H9 (cell line): ENCODE measurements at regions not wholly inside any gene's neighbourhood (a gene's known extent, or its start where the extent isn't known, plus 50 kb on each side); places are given as distances from the start of the nearest gene placed in this dataset.

ENCODE experiments used
- DNase-seq: peaks from one replicate; pipeline ENCODE4 v3.0.0-alpha.2; 2017
- H2AFZ ChIP-seq: one replicate; pipeline ENCODE4 v1.6.1; 2013; ENCODE audit warnings: mild to moderate bottlenecking, low read length, control low read depth, moderate library complexity
- H2AK5ac ChIP-seq: 2 replicates; pipeline ENCODE4 v1.6.1; 2013; ENCODE audit warnings: low read length, control low read depth, mixed read lengths; ENCODE audit not compliant: insufficient read length
- H2BK120ac ChIP-seq: one replicate; pipeline ENCODE4 v1.6.1; 2013; ENCODE audit warnings: low read depth, mild to moderate bottlenecking, low read length, control low read depth, inconsistent platforms; ENCODE audit not compliant: poor library complexity, severe bottlenecking
- H2BK12ac ChIP-seq: 2 replicates; pipeline ENCODE4 v1.6.1; 2013; ENCODE audit warnings: low read length, control low read depth, mixed read lengths, low read depth; ENCODE audit not compliant: insufficient read length
- H2BK15ac ChIP-seq: 2 replicates; pipeline ENCODE4 v1.6.1; 2013; ENCODE audit warnings: low read depth, low read length, control low read depth
- H2BK20ac ChIP-seq: one replicate; pipeline ENCODE4 v1.6.1; 2013; ENCODE audit warnings: low read depth, mild to moderate bottlenecking, low read length, control low read depth, inconsistent platforms; ENCODE audit not compliant: poor library complexity, severe bottlenecking
- H2BK5ac ChIP-seq: 2 replicates; pipeline ENCODE4 v1.6.1; 2013; ENCODE audit warnings: low read length, control low read depth, mixed read lengths; ENCODE audit not compliant: insufficient read length
- H3K14ac ChIP-seq: 2 replicates; pipeline ENCODE4 v1.6.1; 2013; ENCODE audit warnings: low read length, control low read depth; ENCODE audit not compliant: insufficient read depth
- H3K18ac ChIP-seq: 2 replicates; pipeline ENCODE4 v1.6.1; 2013; ENCODE audit warnings: low read depth, mild to moderate bottlenecking, mixed read lengths, low read length, control low read depth; ENCODE audit not compliant: insufficient read length
- H3K23ac ChIP-seq: 2 replicates; pipeline ENCODE4 v1.6.1; 2013; ENCODE audit warnings: low read length, control low read depth, mixed read lengths, low read depth; ENCODE audit not compliant: insufficient read length
- H3K23me2 ChIP-seq: 2 replicates; pipeline ENCODE4 v1.6.1; 2013; ENCODE audit warnings: low read depth, mild to moderate bottlenecking, mixed read lengths, low read length, control low read depth; ENCODE audit not compliant: insufficient read length, poor library complexity, severe bottlenecking
- H3K27ac ChIP-seq: 2 replicates; pipeline ENCODE4 v1.5.1; 2013; ENCODE audit warnings: low read length, control low read depth, mixed read lengths, low read depth; ENCODE audit not compliant: insufficient read length
- H3K27me3 ChIP-seq: 2 replicates; pipeline ENCODE4 v1.6.1; 2013; ENCODE audit warnings: low read length, control low read depth, inconsistent platforms; ENCODE audit not compliant: insufficient read depth
- H3K4ac ChIP-seq: 2 replicates; pipeline ENCODE4 v1.6.1; 2013; ENCODE audit warnings: low read depth, mild to moderate bottlenecking, control low read depth, inconsistent platforms, low read length, moderate library complexity
- H3K4me1 ChIP-seq: 2 replicates; pipeline ENCODE4 v1.6.1; 2013; ENCODE audit warnings: low read length, control low read depth, inconsistent platforms; ENCODE audit not compliant: insufficient read depth
- H3K4me2 ChIP-seq: 2 replicates; pipeline ENCODE4 v1.6.1; 2013; ENCODE audit warnings: low read length, control low read depth, mixed read lengths; ENCODE audit not compliant: insufficient read length, insufficient read depth
- H3K56ac ChIP-seq: 2 replicates; pipeline ENCODE4 v1.6.1; 2013; ENCODE audit warnings: low read depth, mild to moderate bottlenecking, mixed read lengths, low read length, control low read depth; ENCODE audit not compliant: insufficient read length
- H3K79me1 ChIP-seq: 2 replicates; pipeline ENCODE4 v1.6.1; 2013; ENCODE audit warnings: low read depth, mild to moderate bottlenecking, moderate library complexity, low read length, control low read depth, inconsistent platforms; ENCODE audit not compliant: insufficient read depth, poor library complexity, severe bottlenecking
- H3K79me2 ChIP-seq: 2 replicates; pipeline ENCODE4 v1.6.1; 2013; ENCODE audit warnings: low read length, control low read depth, inconsistent platforms; ENCODE audit not compliant: insufficient read depth
- H3K9ac ChIP-seq: 2 replicates; pipeline ENCODE4 v1.6.1; 2013; ENCODE audit warnings: low read length, control low read depth, mixed read lengths; ENCODE audit not compliant: insufficient read length; ENCODE audit errors: extremely low read depth
- H3K9me3 ChIP-seq: one replicate; pipeline ENCODE4 v1.6.1; 2013; ENCODE audit warnings: low read depth, low read length, inconsistent platforms; ENCODE audit not compliant: control insufficient read depth
- H3T11ph ChIP-seq: one replicate; pipeline ENCODE4 v1.6.1; 2013; ENCODE audit warnings: mild to moderate bottlenecking, low read length, control low read depth, inconsistent platforms
- H4K20me1 ChIP-seq: one replicate; pipeline ENCODE4 v1.6.1; 2013; ENCODE audit not compliant: control insufficient read depth, insufficient read length, insufficient read depth
- H4K5ac ChIP-seq: 2 replicates; pipeline ENCODE4 v1.6.1; 2013; ENCODE audit warnings: low read depth, mild to moderate bottlenecking, mixed read lengths, low read length, control low read depth; ENCODE audit not compliant: insufficient read length
- H4K8ac ChIP-seq: replicated peaks from 2 replicates; pipeline ENCODE4 v1.6.1; 2013; ENCODE audit warnings: low read length, control low read depth, mixed read lengths, low read depth; ENCODE audit not compliant: insufficient read length
- H4K91ac ChIP-seq: 2 replicates; pipeline ENCODE4 v1.6.1; 2013; ENCODE audit warnings: low read depth, mild to moderate bottlenecking, moderate library complexity, mixed read lengths, low read length, control low read depth; ENCODE audit not compliant: insufficient read length
- H3K27ac Mint-ChIP-seq, 3 experiments: 2 replicates in 2 of 3; 3 replicates in 1 of 3; pipeline ENCODE4 v1.8.0; 2020 to 2021; ENCODE audit warnings: mixed read lengths in 3 of 3, mild to moderate bottlenecking in 1 of 3, moderate library complexity in 1 of 3
- H3K27me3 Mint-ChIP-seq: 2 replicates; pipeline ENCODE4 v1.8.0; 2021; ENCODE audit warnings: low read depth, mild to moderate bottlenecking, moderate library complexity, mixed read lengths
- H3K36me3 Mint-ChIP-seq, 3 experiments: 2 replicates in 2 of 3; 3 replicates in 1 of 3; pipeline ENCODE4 v1.8.0; 2020 to 2021; ENCODE audit warnings: low read depth in 3 of 3, mixed read lengths in 3 of 3; ENCODE audit not compliant: insufficient read depth in 1 of 3
- H3K4me1 Mint-ChIP-seq, 2 experiments: 2 replicates each; pipeline ENCODE4 v1.8.0; 2020; ENCODE audit warnings: mixed read lengths in 2 of 2
- H3K4me3 Mint-ChIP-seq, 2 experiments: 2 replicates in 1 of 2; 3 replicates in 1 of 2; pipeline ENCODE4 v1.8.0; 2020 to 2021; ENCODE audit warnings: mild to moderate bottlenecking in 2 of 2, mixed read lengths in 2 of 2, moderate library complexity in 1 of 2
- H3K9me3 Mint-ChIP-seq, 2 experiments: 2 replicates in 1 of 2; 3 replicates in 1 of 2; pipeline ENCODE4 v1.8.0; 2020; ENCODE audit warnings: mild to moderate bottlenecking in 2 of 2, mixed read lengths in 2 of 2, moderate library complexity in 1 of 2
- CTCF ChIP-seq: fragments of 200-600 bp; sonication (generic); conservative IDR thresholded peaks from 3 replicates; pipeline ENCODE4 v1.8.0; 2021; ENCODE audit warnings: antibody characterized with exemption, mild to moderate bottlenecking

- Histone ChIP-seq H3K27ac (no peak overlapping the region), H2BK5ac (no peak overlapping the region), H2BK15ac (no peak overlapping the region), H3K9me3 (no peaks in the 10 kb centered on the region), H3K23me2 (no peaks in the 10 kb centered on the region), H2AFZ (no peak overlapping the region), H4K5ac (no peak overlapping the region), H4K8ac (no peak overlapping the region), H3K9ac (no peak overlapping the region), H3K23ac (no peak overlapping the region), H2BK20ac (no peak overlapping the region), H3K27me3 (no peaks in the 10 kb centered on the region), H3T11ph (no peak overlapping the region), H2BK120ac (no peak overlapping the region), H2BK12ac (no peak overlapping the region), H4K20me1 (no peaks in the 10 kb centered on the region), H3K79me2 (no peaks in the 10 kb centered on the region), H3K79me1 (no peaks in the 10 kb centered on the region), H3K4ac (no peak overlapping the region), H3K4me1 (no peaks in the 10 kb centered on the region), H3K14ac (no peak overlapping the region), H3K18ac (no peak overlapping the region), H2AK5ac (no peak overlapping the region), H3K56ac (no peak overlapping the region), H3K4me2 (no peak overlapping the region), H4K91ac (no peak overlapping the region)
- Mint-ChIP-seq H3K27me3 (no peaks in the 10 kb centered on the region), H3K9me3 (0 out of 5 replicates have a peak, but pooled peaks cover 0 to 3% of the 10 kb centered on the region in 2 experiments), H3K4me3 (no peak overlapping the region), H3K4me1 (no peaks in the 10 kb centered on the region), H3K27ac (no peak overlapping the region), H3K36me3 (no peaks in the 10 kb centered on the region)
- no peak for TF ChIP-seq CTCF
- no peak for DNase-seq
Measured at GRCh38 chr6:103139377-103139776, 1720.3 kb downstream of the HACE1 start.
